ENCODE measurements at regions not wholly inside any gene's neighbourhood (a gene's known extent, or its start where the extent isn't known, plus 50 kb on each side); places are given as distances from the start of the nearest gene placed in this dataset.
"Not testable (repeated sequence)": the region's sequence is repeated elsewhere in the genome, so short reads cannot be mapped to it uniquely, and the experiment has no call there.

- TF ChIP-seq REST (IDR thresholded peaks at IDR 0.05; ENCODE audit: unreplicated experiment), result not testable (repeated sequence)
- TF ChIP-seq, protein P1, sequence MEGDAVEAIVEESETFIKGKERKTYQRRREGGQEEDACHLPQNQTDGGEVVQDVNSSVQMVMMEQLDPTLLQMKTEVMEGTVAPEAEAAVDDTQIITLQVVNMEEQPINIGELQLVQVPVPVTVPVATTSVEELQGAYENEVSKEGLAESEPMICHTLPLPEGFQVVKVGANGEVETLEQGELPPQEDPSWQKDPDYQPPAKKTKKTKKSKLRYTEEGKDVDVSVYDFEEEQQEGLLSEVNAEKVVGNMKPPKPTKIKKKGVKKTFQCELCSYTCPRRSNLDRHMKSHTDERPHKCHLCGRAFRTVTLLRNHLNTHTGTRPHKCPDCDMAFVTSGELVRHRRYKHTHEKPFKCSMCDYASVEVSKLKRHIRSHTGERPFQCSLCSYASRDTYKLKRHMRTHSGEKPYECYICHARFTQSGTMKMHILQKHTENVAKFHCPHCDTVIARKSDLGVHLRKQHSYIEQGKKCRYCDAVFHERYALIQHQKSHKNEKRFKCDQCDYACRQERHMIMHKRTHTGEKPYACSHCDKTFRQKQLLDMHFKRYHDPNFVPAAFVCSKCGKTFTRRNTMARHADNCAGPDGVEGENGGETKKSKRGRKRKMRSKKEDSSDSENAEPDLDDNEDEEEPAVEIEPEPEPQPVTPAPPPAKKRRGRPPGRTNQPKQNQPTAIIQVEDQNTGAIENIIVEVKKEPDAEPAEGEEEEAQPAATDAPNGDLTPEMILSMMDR (conservative IDR thresholded peaks at IDR 0.05; ENCODE audit: low read depth in 2 of 2), result not testable (repeated sequence)
Observed at GRCh38 chr7:155239431-155240087, 58.1 kb upstream of the INSIG1 start.

All from GM23338 (cell line).